HCT116 (cell line): ENCODE measurements at regions not wholly inside any gene's neighbourhood (a gene's known extent, or its start where the extent isn't known, plus 50 kb on each side); places are given as distances from the start of the nearest gene placed in this dataset.

Source experiments
- ATAC-seq: fragments of 200-7000 bp; cut with Tn5 transposase; 2 replicates; pipeline ENCODE4 v1.9.1; 2020; ENCODE audit warnings: mild to moderate bottlenecking, moderate library complexity
- BruUV-seq: library from RNA; stranded (reverse); fragments of 400-500 nt; replicated peaks from 2 replicates; lab custom pipeline; 2021; lab: Mats Ljungman, UMichigan
- CTCF ChIA-PET: fragments of 300-600 bp; sonication (Branson Sonifier 250); formaldehyde crosslinking; loops from one replicate; lab custom pipeline; 2021; ENCODE audit warnings: antibody characterized with exemption; lab: Charles Lee
- POLR2A ChIA-PET: fragments of 300-600, 350-600 bp; sonication (Branson Sonifier 250); formaldehyde crosslinking; loops from one replicate; lab custom pipeline; 2021; ENCODE audit warnings: antibody characterized with exemption; lab: Charles Lee
- RAD21 ChIA-PET, 2 experiments: fragments of 300-600 bp; sonication (Branson Sonifier 250); formaldehyde crosslinking; loops; one replicate each; lab custom pipeline; 2023; ENCODE audit warnings: low total read pairs in 2 of 2; ENCODE audit not compliant: uncharacterized antibody in 2 of 2, unreplicated experiment in 2 of 2, low non-redundant PET in 1 of 2; lab: Charles Lee
- DNase-seq: peaks from one replicate; pipeline ENCODE4 v3.0.0-alpha.2; 2010; ENCODE audit warnings: low read depth, low spot score
- H2AFZ ChIP-seq: fragments of 200-600 bp; shearing (Covaris generic), sonication (generic); 2 replicates; pipeline ENCODE4 v1.6.1; 2017; ENCODE audit warnings: low read depth, mixed run types, mixed read lengths, antibody characterized with exemption, low read length; ENCODE audit not compliant: poor library complexity, severe bottlenecking
- H3K27ac ChIP-seq: 2 replicates; pipeline ENCODE4 v1.5.1; 2012; ENCODE audit warnings: low read depth, low read length
- H3K27me3 ChIP-seq: fragments of 200-600 bp; sonication (generic); 2 replicates; pipeline ENCODE4 v1.6.1; 2016; ENCODE audit warnings: mixed run types, low read length, mixed read lengths; ENCODE audit not compliant: insufficient read depth
- H3K36me3 ChIP-seq, 2 experiments: fragments of 200-500 bp in 1 of 2; fragments of 200-600 bp in 1 of 2; sonication (Bioruptor generic) in 1 of 2; sonication (generic) in 1 of 2; 2 replicates each; pipeline versions ENCODE4 v1.5.1 to v1.6.1; 2014 to 2016; ENCODE audit warnings: low read length in 2 of 2, inconsistent platforms in 1 of 2, mixed read lengths in 1 of 2, mixed run types in 1 of 2; ENCODE audit not compliant: insufficient read depth in 2 of 2, control insufficient read depth in 1 of 2
- H3K4me1 ChIP-seq, 2 experiments: fragments of 200-600 bp in 1 of 2; sonication (generic) in 1 of 2; 2 replicates each; pipeline versions ENCODE4 v1.5.1 to v1.6.1; 2012 to 2017; ENCODE audit warnings: low read length in 2 of 2, inconsistent platforms in 1 of 2, mild to moderate bottlenecking in 1 of 2, mixed read lengths in 1 of 2, mixed run types in 1 of 2, moderate library complexity in 1 of 2; ENCODE audit not compliant: insufficient read depth in 2 of 2, control insufficient read depth in 1 of 2
- H3K4me2 ChIP-seq: fragments of 200-600 bp; sonication (generic); 2 replicates; pipeline ENCODE4 v1.6.1; 2017; ENCODE audit warnings: mixed run types, low read length, mixed read lengths
- H3K4me3 ChIP-seq, 2 experiments: fragments of 200-600 bp in 1 of 2; sonication (generic) in 1 of 2; replicated peaks in 1 of 2; 2 replicates each; pipeline ENCODE4 v1.5.1; 2011 to 2016; ENCODE audit warnings: low read length in 2 of 2, control low read depth in 1 of 2, low read depth in 1 of 2, mild to moderate bottlenecking in 1 of 2, mixed read lengths in 1 of 2, mixed run types in 1 of 2
- H3K79me2 ChIP-seq: fragments of 200-600 bp; sonication (generic); 2 replicates; pipeline ENCODE4 v1.6.1; 2017; ENCODE audit warnings: mild to moderate bottlenecking, mixed run types, low read length, moderate library complexity, mixed read lengths; ENCODE audit not compliant: insufficient read depth
- H3K9ac ChIP-seq: fragments of 200-600 bp; sonication (generic); 2 replicates; pipeline ENCODE4 v1.6.1; 2016; ENCODE audit warnings: low read length, mixed read lengths
- H3K9me2 ChIP-seq: fragments of 200-600 bp; sonication (generic), shearing (Covaris generic); 2 replicates; pipeline ENCODE4 v1.6.1; 2017; ENCODE audit warnings: mixed run types, mild to moderate bottlenecking, moderate library complexity; ENCODE audit not compliant: insufficient read depth
- H3K9me3 ChIP-seq, 2 experiments: fragments of 200-500 bp in 1 of 2; fragments of 200-600 bp in 1 of 2; sonication (Bioruptor generic) in 1 of 2; sonication (generic) in 1 of 2; 2 replicates each; pipeline ENCODE4 v1.6.1; 2014 to 2017; ENCODE audit warnings: low read length in 2 of 2, mixed read lengths in 2 of 2, inconsistent platforms in 1 of 2, low read depth in 1 of 2, mild to moderate bottlenecking in 1 of 2, mixed run types in 1 of 2, moderate library complexity in 1 of 2; ENCODE audit not compliant: control insufficient read depth in 1 of 2, insufficient read depth in 1 of 2
- H4K20me1 ChIP-seq: fragments of 200-600 bp; sonication (generic), shearing (Covaris generic); 2 replicates; pipeline ENCODE4 v1.6.1; 2017; ENCODE audit warnings: mixed run types, mild to moderate bottlenecking, moderate library complexity; ENCODE audit not compliant: insufficient read depth
- CBX3 ChIP-seq: IDR thresholded peaks from 2 replicates; pipeline ENCODE4 v1.6.1; 2012; ENCODE audit warnings: low read depth
- ELF1 ChIP-seq: IDR thresholded peaks from 2 replicates; pipeline ENCODE4 v1.6.1; 2012; ENCODE audit warnings: low read depth, borderline replicate concordance
- EZH2 ChIP-seq: fragments of 200-600 bp; sonication (generic); IDR thresholded peaks from 2 replicates; pipeline ENCODE4 v1.6.1; 2017; ENCODE audit warnings: antibody characterized with exemption, mixed run types
- EZH2phosphoT487 ChIP-seq: fragments of 200-600 bp; IDR thresholded peaks from 2 replicates; pipeline ENCODE4 v1.6.1; 2018; ENCODE audit warnings: antibody characterized with exemption, borderline replicate concordance
- FOSL1 ChIP-seq: IDR thresholded peaks from 2 replicates; pipeline ENCODE4 v1.6.1; 2012; ENCODE audit warnings: low read depth
- JUND ChIP-seq: IDR thresholded peaks from 2 replicates; pipeline ENCODE4 v1.6.1; 2012
- POLR2A ChIP-seq: IDR thresholded peaks from 2 replicates; pipeline ENCODE4 v1.7.0; 2011; ENCODE audit warnings: borderline replicate concordance; ENCODE audit not compliant: insufficient read depth, insufficient read length; ENCODE audit errors: extremely low read depth
- POLR2AphosphoS5 ChIP-seq: IDR thresholded peaks from 2 replicates; pipeline ENCODE4 v1.6.1; 2011; ENCODE audit warnings: mild to moderate bottlenecking, low read depth, low read length, moderate library complexity
- RAD21 ChIP-seq: IDR thresholded peaks from 2 replicates; pipeline ENCODE4 v1.6.1; 2012; ENCODE audit warnings: low read depth, mild to moderate bottlenecking
- REST ChIP-seq: IDR thresholded peaks from 2 replicates; pipeline ENCODE4 v1.6.1; 2012; ENCODE audit warnings: low read depth
- SIN3A ChIP-seq: IDR thresholded peaks from 2 replicates; pipeline ENCODE4 v1.6.1; 2012; ENCODE audit warnings: low read depth
- SP1 ChIP-seq: IDR thresholded peaks from 2 replicates; pipeline ENCODE4 v1.6.1; 2012; ENCODE audit warnings: low read depth
- SRF ChIP-seq: IDR thresholded peaks from 2 replicates; pipeline ENCODE4 v1.6.1; 2012; ENCODE audit warnings: low read depth
- TCF7L2 ChIP-seq: IDR thresholded peaks from 2 replicates; pipeline ENCODE4 v1.7.0; 2011; ENCODE audit warnings: borderline replicate concordance, inconsistent platforms; ENCODE audit not compliant: insufficient read depth, insufficient read length; ENCODE audit errors: extremely low read depth
- ZFX ChIP-seq: fragments of 450-650 bp; IDR thresholded peaks from 2 replicates; pipeline ENCODE4 v1.6.1; 2017
- ZNF274 ChIP-seq: fragments of 200-500 bp; sonication (Bioruptor generic); IDR thresholded peaks from 2 replicates; pipeline ENCODE4 v1.6.1; 2014; ENCODE audit warnings: mild to moderate bottlenecking, low read depth, low read length, inconsistent platforms
- intact Hi-C: fragments of 100-400 bp; cut with micrococcal nuclease; formaldehyde crosslinking; loops from 2 replicates; pipeline ENCODE4 v1.10.0; 2022
- TF ChIP-seq, protein P1 (sequence below): IDR thresholded peaks from 2 replicates; pipeline ENCODE4 v1.6.1; 2011; ENCODE audit warnings: mild to moderate bottlenecking, low read length, moderate library complexity; ENCODE audit not compliant: insufficient replicate concordance; ENCODE audit errors: extremely low read depth
- TF ChIP-seq, protein P2 (sequence below), 3 experiments: fragments of 200-600 bp in 1 of 3; sonication (generic) in 1 of 3; IDR thresholded peaks in 2 of 3; conservative IDR thresholded peaks in 1 of 3; 2 replicates each; pipeline ENCODE4 v1.5.1; 2012 to 2017; ENCODE audit warnings: low read depth in 2 of 3, low read length in 2 of 3, antibody characterized with exemption in 1 of 3, borderline replicate concordance in 1 of 3, control low read depth in 1 of 3, mild to moderate bottlenecking in 1 of 3, mixed read lengths in 1 of 3, mixed run types in 1 of 3, moderate library complexity in 1 of 3; ENCODE audit not compliant: insufficient read depth in 1 of 3
- TF ChIP-seq, protein P3 (sequence below): IDR thresholded peaks from 2 replicates; pipeline ENCODE4 v1.6.1; 2012
- TF ChIP-seq, protein P4 (sequence below): IDR thresholded peaks from 2 replicates; pipeline ENCODE4 v1.6.1; 2012

- Histone ChIP-seq H3K27ac (no peak overlapping the region), H3K9me2 (no peaks in the 10 kb centered on the region), H3K36me3 (no peaks in the 10 kb centered on the region), H4K20me1 (no peaks in the 10 kb centered on the region), H2AFZ (no peak overlapping the region), H3K27me3 (no peaks in the 10 kb centered on the region), H3K4me2 (no peak overlapping the region), H3K9ac (no peak overlapping the region), H3K4me1 (no peaks in the 10 kb centered on the region), H3K9me3 (no peaks in the 10 kb centered on the region), H3K79me2 (no peaks in the 10 kb centered on the region), H3K4me3 (no peak overlapping the region)
- DNase-seq (no peak), ATAC-seq (no peak)
- intact Hi-C loops: no loop called here
- TF ChIP-seq FOSL1 (no peak), CBX3 (no peak), SIN3A (no peak), JUND (no peak), RAD21 (no peak), POLR2A (no peak), SRF (no peak), ELF1 (no peak), EZH2phosphoT487 (no peak), ZFX (no peak), EZH2 (no peak), TCF7L2 (no peak), ZNF274 (no peak), SP1 (no peak), REST (no peak), POLR2AphosphoS5 (no peak)
- TF ChIP-seq, protein P1, sequence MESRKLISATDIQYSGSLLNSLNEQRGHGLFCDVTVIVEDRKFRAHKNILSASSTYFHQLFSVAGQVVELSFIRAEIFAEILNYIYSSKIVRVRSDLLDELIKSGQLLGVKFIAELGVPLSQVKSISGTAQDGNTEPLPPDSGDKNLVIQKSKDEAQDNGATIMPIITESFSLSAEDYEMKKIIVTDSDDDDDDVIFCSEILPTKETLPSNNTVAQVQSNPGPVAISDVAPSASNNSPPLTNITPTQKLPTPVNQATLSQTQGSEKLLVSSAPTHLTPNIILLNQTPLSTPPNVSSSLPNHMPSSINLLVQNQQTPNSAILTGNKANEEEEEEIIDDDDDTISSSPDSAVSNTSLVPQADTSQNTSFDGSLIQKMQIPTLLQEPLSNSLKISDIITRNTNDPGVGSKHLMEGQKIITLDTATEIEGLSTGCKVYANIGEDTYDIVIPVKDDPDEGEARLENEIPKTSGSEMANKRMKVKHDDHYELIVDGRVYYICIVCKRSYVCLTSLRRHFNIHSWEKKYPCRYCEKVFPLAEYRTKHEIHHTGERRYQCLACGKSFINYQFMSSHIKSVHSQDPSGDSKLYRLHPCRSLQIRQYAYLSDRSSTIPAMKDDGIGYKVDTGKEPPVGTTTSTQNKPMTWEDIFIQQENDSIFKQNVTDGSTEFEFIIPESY: no peak
- TF ChIP-seq, protein P2, sequence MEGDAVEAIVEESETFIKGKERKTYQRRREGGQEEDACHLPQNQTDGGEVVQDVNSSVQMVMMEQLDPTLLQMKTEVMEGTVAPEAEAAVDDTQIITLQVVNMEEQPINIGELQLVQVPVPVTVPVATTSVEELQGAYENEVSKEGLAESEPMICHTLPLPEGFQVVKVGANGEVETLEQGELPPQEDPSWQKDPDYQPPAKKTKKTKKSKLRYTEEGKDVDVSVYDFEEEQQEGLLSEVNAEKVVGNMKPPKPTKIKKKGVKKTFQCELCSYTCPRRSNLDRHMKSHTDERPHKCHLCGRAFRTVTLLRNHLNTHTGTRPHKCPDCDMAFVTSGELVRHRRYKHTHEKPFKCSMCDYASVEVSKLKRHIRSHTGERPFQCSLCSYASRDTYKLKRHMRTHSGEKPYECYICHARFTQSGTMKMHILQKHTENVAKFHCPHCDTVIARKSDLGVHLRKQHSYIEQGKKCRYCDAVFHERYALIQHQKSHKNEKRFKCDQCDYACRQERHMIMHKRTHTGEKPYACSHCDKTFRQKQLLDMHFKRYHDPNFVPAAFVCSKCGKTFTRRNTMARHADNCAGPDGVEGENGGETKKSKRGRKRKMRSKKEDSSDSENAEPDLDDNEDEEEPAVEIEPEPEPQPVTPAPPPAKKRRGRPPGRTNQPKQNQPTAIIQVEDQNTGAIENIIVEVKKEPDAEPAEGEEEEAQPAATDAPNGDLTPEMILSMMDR (IDR thresholded peaks at IDR 0.05 in 2 of 3, conservative IDR thresholded peaks at IDR 0.05 in 1 of 3; ENCODE audit: borderline replicate concordance in 1 of 3, insufficient read depth in 1 of 3, low read depth in 2 of 3, low read length in 2 of 3): no peak
- TF ChIP-seq, protein P3, sequence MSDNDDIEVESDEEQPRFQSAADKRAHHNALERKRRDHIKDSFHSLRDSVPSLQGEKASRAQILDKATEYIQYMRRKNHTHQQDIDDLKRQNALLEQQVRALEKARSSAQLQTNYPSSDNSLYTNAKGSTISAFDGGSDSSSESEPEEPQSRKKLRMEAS: no peak
- TF ChIP-seq, protein P4, sequence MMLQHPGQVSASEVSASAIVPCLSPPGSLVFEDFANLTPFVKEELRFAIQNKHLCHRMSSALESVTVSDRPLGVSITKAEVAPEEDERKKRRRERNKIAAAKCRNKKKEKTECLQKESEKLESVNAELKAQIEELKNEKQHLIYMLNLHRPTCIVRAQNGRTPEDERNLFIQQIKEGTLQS: no peak
- ChIA-PET CTCF (no interaction called here), POLR2A (no interaction called here), RAD21 (no interaction called here)
- no TSS peak for BruUV-seq
Observed at GRCh38 chr10:118116715-118117449, 70.1 kb upstream of the RAB11FIP2 start.
